Gastroesophageal sphincter (tissue), 4 donors: ENCODE measurements at regions not wholly inside any gene's neighbourhood (a gene's known extent, or its start where the extent isn't known, plus 50 kb on each side); places are given as distances from the start of the nearest gene placed in this dataset.

Source experiments
- ATAC-seq: fragments of 150-250 bp; one replicate; pipeline ENCODE4 v1.9.1; 2016; ENCODE audit warnings: mild to moderate bottlenecking, moderate library complexity
- H3K27ac ChIP-seq, 4 donors: fragments of 200-600 bp; sonication (generic) in 3 of 4; 1 replicate in 3 of 4; 2 replicates in 1 of 4; pipeline ENCODE4 v1.5.1; 2016 to 2019
- H3K27me3 ChIP-seq: fragments of 200-600 bp; sonication (generic); one replicate; pipeline ENCODE4 v1.5.1; 2019
- H3K36me3 ChIP-seq, 2 donors: fragments of 200-600 bp; sonication (generic); one replicate each; pipeline ENCODE4 v1.5.1; 2019; ENCODE audit warnings: control low read depth in 1 of 2
- H3K4me1 ChIP-seq, 3 donors: fragments of 200-600 bp; sonication (generic); 1 replicate in 2 of 3; 2 replicates in 1 of 3; pipeline ENCODE4 v1.5.1; 2016 to 2019; ENCODE audit warnings: control low read depth in 2 of 3
- H3K4me3 ChIP-seq, 2 donors: fragments of 200-600 bp; sonication (generic); one replicate each; pipeline ENCODE4 v1.5.1; 2019; ENCODE audit warnings: mild to moderate bottlenecking in 1 of 2, moderate library complexity in 1 of 2
- H3K9me3 ChIP-seq, 3 donors: fragments of 200-600 bp; sonication (generic); one replicate each; pipeline ENCODE4 v1.5.1; 2017 to 2019; ENCODE audit warnings: control low read depth in 2 of 3
- CTCF ChIP-seq, 4 experiments: fragments of 200-600 bp in 2 of 4; fragments of 450-650 bp in 2 of 4; sonication (generic) in 1 of 4; IDR thresholded peaks; one replicate each; pipeline ENCODE4 v1.5.1; 2017 to 2019; ENCODE audit warnings: antibody characterized with exemption in 4 of 4, mild to moderate bottlenecking in 2 of 4, moderate library complexity in 2 of 4
- EP300 ChIP-seq: sonication (generic); formaldehyde crosslinking; IDR thresholded peaks from one replicate; pipeline ENCODE4 v1.6.1; 2017; ENCODE audit warnings: antibody characterized with exemption, mild to moderate bottlenecking
- POLR2A ChIP-seq, 2 donors: fragments of 450-650 bp; IDR thresholded peaks; one replicate each; pipeline ENCODE4 v1.6.1; 2017; ENCODE audit warnings: antibody characterized with exemption in 2 of 2, mild to moderate bottlenecking in 2 of 2, moderate library complexity in 1 of 2
- POLR2AphosphoS5 ChIP-seq: sonication (generic); formaldehyde crosslinking; IDR thresholded peaks from one replicate; pipeline ENCODE4 v1.6.1; 2017; ENCODE audit warnings: antibody characterized with exemption
- WGBS, 2 donors: methylation state at CpG; one replicate each; pipeline ENCODE4 v1.1.5; 2018; ENCODE audit warnings: low coverage in 1 of 2; 5-methylcytosine and 5-hydroxymethylcytosine counted together

GRCh38 chr4:13903061-13903460 is 275.5 kb upstream of the BOD1L1 start:
- H3K27me3 ChIP-seq, result no peaks in the 10 kb centered on the region
- no peak for TF ChIP-seq POLR2AphosphoS5
- TF ChIP-seq CTCF (IDR thresholded peaks at IDR 0.05), result no peak
- TF ChIP-seq EP300, result no peak
- no peak for TF ChIP-seq POLR2A (IDR thresholded peaks at IDR 0.05)
- H3K9me3 ChIP-seq, result no peaks in the 10 kb centered on the region
- no peaks in the 10 kb centered on the region for H3K36me3 ChIP-seq
- no peaks in the 10 kb centered on the region for H3K4me1 ChIP-seq
- no peak for ATAC-seq
- WGBS, 2 donors, result 65 to 76% methylated on average over 2 of the region's 3 CpGs
- H3K27ac ChIP-seq, result no peak overlapping the region
- H3K4me3 ChIP-seq, result no peak overlapping the region

GRCh38 chr4:13903901-13904300 is 276.4 kb upstream of the BOD1L1 start:
- Histone ChIP-seq H3K4me3 (no peak overlapping the region), H3K36me3 (no peaks in the 10 kb centered on the region), H3K4me1 (no peaks in the 10 kb centered on the region), H3K27ac (no peak overlapping the region), H3K27me3 (no peaks in the 10 kb centered on the region), H3K9me3 (no peaks in the 10 kb centered on the region)
- 60 to 83% methylated on average over 5 to 6 of the region's 6 CpGs for WGBS, 2 donors
- TF ChIP-seq POLR2A (IDR thresholded peaks at IDR 0.05) (no peak), CTCF (IDR thresholded peaks at IDR 0.05) (no peak), EP300 (no peak), POLR2AphosphoS5 (no peak)
- no peak for ATAC-seq

GRCh38 chr4:13905543-13905942 is 278.0 kb upstream of the BOD1L1 start:
- H3K27me3 ChIP-seq, result no peaks in the 10 kb centered on the region
- TF ChIP-seq POLR2A (IDR thresholded peaks at IDR 0.05) (no peak), EP300 (no peak), CTCF (IDR thresholded peaks at IDR 0.05) (no peak), POLR2AphosphoS5 (no peak)
- H3K27ac ChIP-seq, result no peak overlapping the region
- no peak for ATAC-seq
- WGBS, 2 donors, result 72 to 79% methylated on average over 4 to 5 of the region's 5 CpGs
- H3K36me3 ChIP-seq, result no peaks in the 10 kb centered on the region
- H3K4me3 ChIP-seq, result no peak overlapping the region
- H3K4me1 ChIP-seq, result no peaks in the 10 kb centered on the region
- H3K9me3 ChIP-seq, result no peaks in the 10 kb centered on the region

GRCh38 chr4:13906727-13907126 is 279.2 kb upstream of the BOD1L1 start:
- Histone ChIP-seq H3K27me3 (no peaks in the 10 kb centered on the region), H3K27ac (no peak overlapping the region), H3K9me3 (no peaks in the 10 kb centered on the region), H3K36me3 (no peaks in the 10 kb centered on the region), H3K4me1 (no peaks in the 10 kb centered on the region), H3K4me3 (no peak overlapping the region)
- TF ChIP-seq POLR2AphosphoS5 (no peak), CTCF (IDR thresholded peaks at IDR 0.05) (no peak), POLR2A (IDR thresholded peaks at IDR 0.05) (no peak), EP300 (no peak)
- 92 to 100% methylated on average over 2 to 3 of the region's 3 CpGs for WGBS, 2 donors
- ATAC-seq, result no peak

GRCh38 chr4:13907255-13907751 is 279.8 kb upstream of the BOD1L1 start:
- 33 to 88% methylated on average over 1 of the region's 1 CpG for WGBS, 2 donors
- Histone ChIP-seq H3K27ac (no peak overlapping the region), H3K4me3 (no peak overlapping the region), H3K9me3 (no peaks in the 10 kb centered on the region), H3K36me3 (no peaks in the 10 kb centered on the region), H3K4me1 (no peaks in the 10 kb centered on the region), H3K27me3 (no peaks in the 10 kb centered on the region)
- TF ChIP-seq POLR2AphosphoS5 (no peak), POLR2A (IDR thresholded peaks at IDR 0.05) (no peak), EP300 (no peak), CTCF (IDR thresholded peaks at IDR 0.05) (no peak)
- ATAC-seq, result no peak
